ENCODE measurements at regions not wholly inside any gene's neighbourhood (a gene's known extent, or its start where the extent isn't known, plus 50 kb on each side); places are given as distances from the start of the nearest gene placed in this dataset.

- no peak for TF ChIP-seq EZH2 (IDR thresholded peaks at IDR 0.05; ENCODE audit: low read depth, low read length, severe bottlenecking)
- TF ChIP-seq TEAD4 (IDR thresholded peaks at IDR 0.05; ENCODE audit: low read depth, low read length) = no peak
- no peak for TF ChIP-seq SUZ12 (IDR thresholded peaks at IDR 0.05; ENCODE audit: low read length)
- TF ChIP-seq HDAC2 (IDR thresholded peaks at IDR 0.05; ENCODE audit: borderline replicate concordance in 1 of 2, low read depth in 2 of 2, low read length in 2 of 2) = 0 out of 4 replicates have a peak, but pooled peaks of 1 of the 2 experiments have one; percentile 6
- no peak for TF ChIP-seq CHD2 (IDR thresholded peaks at IDR 0.05; ENCODE audit: low read length)
- TF ChIP-seq TCF12 (IDR thresholded peaks at IDR 0.05; ENCODE audit: low read depth, low read length) = no peak
- no peak for TF ChIP-seq SIX5 (IDR thresholded peaks at IDR 0.05; ENCODE audit: low read depth, low read length)
- TF ChIP-seq ZNF274 (IDR thresholded peaks at IDR 0.05; ENCODE audit: borderline replicate concordance, extremely low read depth, low read length) = no peak
- TF ChIP-seq BACH1 (IDR thresholded peaks at IDR 0.05; ENCODE audit: low read length) = no peak
- TF ChIP-seq CHD1 (IDR thresholded peaks at IDR 0.05; ENCODE audit: low read depth, low read length) = no peak
- TF ChIP-seq, protein P1, sequence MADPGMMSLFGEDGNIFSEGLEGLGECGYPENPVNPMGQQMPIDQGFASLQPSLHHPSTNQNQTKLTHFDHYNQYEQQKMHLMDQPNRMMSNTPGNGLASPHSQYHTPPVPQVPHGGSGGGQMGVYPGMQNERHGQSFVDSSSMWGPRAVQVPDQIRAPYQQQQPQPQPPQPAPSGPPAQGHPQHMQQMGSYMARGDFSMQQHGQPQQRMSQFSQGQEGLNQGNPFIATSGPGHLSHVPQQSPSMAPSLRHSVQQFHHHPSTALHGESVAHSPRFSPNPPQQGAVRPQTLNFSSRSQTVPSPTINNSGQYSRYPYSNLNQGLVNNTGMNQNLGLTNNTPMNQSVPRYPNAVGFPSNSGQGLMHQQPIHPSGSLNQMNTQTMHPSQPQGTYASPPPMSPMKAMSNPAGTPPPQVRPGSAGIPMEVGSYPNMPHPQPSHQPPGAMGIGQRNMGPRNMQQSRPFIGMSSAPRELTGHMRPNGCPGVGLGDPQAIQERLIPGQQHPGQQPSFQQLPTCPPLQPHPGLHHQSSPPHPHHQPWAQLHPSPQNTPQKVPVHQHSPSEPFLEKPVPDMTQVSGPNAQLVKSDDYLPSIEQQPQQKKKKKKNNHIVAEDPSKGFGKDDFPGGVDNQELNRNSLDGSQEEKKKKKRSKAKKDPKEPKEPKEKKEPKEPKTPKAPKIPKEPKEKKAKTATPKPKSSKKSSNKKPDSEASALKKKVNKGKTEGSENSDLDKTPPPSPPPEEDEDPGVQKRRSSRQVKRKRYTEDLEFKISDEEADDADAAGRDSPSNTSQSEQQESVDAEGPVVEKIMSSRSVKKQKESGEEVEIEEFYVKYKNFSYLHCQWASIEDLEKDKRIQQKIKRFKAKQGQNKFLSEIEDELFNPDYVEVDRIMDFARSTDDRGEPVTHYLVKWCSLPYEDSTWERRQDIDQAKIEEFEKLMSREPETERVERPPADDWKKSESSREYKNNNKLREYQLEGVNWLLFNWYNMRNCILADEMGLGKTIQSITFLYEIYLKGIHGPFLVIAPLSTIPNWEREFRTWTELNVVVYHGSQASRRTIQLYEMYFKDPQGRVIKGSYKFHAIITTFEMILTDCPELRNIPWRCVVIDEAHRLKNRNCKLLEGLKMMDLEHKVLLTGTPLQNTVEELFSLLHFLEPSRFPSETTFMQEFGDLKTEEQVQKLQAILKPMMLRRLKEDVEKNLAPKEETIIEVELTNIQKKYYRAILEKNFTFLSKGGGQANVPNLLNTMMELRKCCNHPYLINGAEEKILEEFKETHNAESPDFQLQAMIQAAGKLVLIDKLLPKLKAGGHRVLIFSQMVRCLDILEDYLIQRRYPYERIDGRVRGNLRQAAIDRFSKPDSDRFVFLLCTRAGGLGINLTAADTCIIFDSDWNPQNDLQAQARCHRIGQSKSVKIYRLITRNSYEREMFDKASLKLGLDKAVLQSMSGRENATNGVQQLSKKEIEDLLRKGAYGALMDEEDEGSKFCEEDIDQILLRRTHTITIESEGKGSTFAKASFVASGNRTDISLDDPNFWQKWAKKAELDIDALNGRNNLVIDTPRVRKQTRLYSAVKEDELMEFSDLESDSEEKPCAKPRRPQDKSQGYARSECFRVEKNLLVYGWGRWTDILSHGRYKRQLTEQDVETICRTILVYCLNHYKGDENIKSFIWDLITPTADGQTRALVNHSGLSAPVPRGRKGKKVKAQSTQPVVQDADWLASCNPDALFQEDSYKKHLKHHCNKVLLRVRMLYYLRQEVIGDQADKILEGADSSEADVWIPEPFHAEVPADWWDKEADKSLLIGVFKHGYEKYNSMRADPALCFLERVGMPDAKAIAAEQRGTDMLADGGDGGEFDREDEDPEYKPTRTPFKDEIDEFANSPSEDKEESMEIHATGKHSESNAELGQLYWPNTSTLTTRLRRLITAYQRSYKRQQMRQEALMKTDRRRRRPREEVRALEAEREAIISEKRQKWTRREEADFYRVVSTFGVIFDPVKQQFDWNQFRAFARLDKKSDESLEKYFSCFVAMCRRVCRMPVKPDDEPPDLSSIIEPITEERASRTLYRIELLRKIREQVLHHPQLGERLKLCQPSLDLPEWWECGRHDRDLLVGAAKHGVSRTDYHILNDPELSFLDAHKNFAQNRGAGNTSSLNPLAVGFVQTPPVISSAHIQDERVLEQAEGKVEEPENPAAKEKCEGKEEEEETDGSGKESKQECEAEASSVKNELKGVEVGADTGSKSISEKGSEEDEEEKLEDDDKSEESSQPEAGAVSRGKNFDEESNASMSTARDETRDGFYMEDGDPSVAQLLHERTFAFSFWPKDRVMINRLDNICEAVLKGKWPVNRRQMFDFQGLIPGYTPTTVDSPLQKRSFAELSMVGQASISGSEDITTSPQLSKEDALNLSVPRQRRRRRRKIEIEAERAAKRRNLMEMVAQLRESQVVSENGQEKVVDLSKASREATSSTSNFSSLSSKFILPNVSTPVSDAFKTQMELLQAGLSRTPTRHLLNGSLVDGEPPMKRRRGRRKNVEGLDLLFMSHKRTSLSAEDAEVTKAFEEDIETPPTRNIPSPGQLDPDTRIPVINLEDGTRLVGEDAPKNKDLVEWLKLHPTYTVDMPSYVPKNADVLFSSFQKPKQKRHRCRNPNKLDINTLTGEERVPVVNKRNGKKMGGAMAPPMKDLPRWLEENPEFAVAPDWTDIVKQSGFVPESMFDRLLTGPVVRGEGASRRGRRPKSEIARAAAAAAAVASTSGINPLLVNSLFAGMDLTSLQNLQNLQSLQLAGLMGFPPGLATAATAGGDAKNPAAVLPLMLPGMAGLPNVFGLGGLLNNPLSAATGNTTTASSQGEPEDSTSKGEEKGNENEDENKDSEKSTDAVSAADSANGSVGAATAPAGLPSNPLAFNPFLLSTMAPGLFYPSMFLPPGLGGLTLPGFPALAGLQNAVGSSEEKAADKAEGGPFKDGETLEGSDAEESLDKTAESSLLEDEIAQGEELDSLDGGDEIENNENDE (IDR thresholded peaks at IDR 0.05; ENCODE audit: insufficient replicate concordance, low read length) = no peak
- TF ChIP-seq CEBPB (IDR thresholded peaks at IDR 0.05; ENCODE audit: low read depth, low read length) = no peak
- no peak for TF ChIP-seq GABPA (IDR thresholded peaks at IDR 0.05; ENCODE audit: borderline replicate concordance, insufficient read depth, low read length)
Measured at GRCh38 chr18:34493099-34493544, 217.0 kb upstream of the DTNA start (continued).
